ENCODE measurements at regions not wholly inside any gene's neighbourhood (a gene's known extent, or its start where the extent isn't known, plus 50 kb on each side); places are given as distances from the start of the nearest gene placed in this dataset.

- Histone ChIP-seq H4K20me1 (ENCODE audit: low read length) (no peaks in the 10 kb centered on the region), H2AFZ (ENCODE audit: low read length) (no peak overlapping the region), H3K4me2 (ENCODE audit: low read length) (no peak overlapping the region), H3K9me2 (replicated peaks; ENCODE audit: low read length) (no peaks in the 10 kb centered on the region), H3K9ac (ENCODE audit: low read length) (no peak overlapping the region), H3K79me2 (ENCODE audit: low read length) (no peaks in the 10 kb centered on the region), H3F3A (ENCODE audit: low read length, unreplicated experiment) (no peaks in the 10 kb centered on the region), H3K27ac (ENCODE audit: low read length) (no peak overlapping the region), H3K9me3 (ENCODE audit: low read length) (no peaks in the 10 kb centered on the region), H3K36me3 (ENCODE audit: low read depth, low read length) (no peaks in the 10 kb centered on the region), H3K4me1 (ENCODE audit: insufficient read depth, low read length) (no peaks in the 10 kb centered on the region), H3K27me3 (ENCODE audit: low read length) (peaks cover 75% of the 10 kb centered on the region), H3K4me3 (ENCODE audit: low read length) (no peak overlapping the region)
- CTCF ChIA-PET: interaction anchor here (0.6 to 1.6 kb wide), 2 partner anchors 63 to 82 kb away, joined by 4 to 6 read pairs; no protein-coding TSS in a partner anchor
- TF ChIP-seq EZH2 (IDR thresholded peaks at IDR 0.05; ENCODE audit: low read length, unreplicated experiment) (no peak), EZH2phosphoT487 (IDR thresholded peaks at IDR 0.05; ENCODE audit: borderline replicate concordance, low read length) (no peak)
- POLR2A ChIA-PET (ENCODE audit: unreplicated experiment): no interaction called here
- BruUV-seq (replicated peaks): no TSS peak
- intact Hi-C loops (cut with micrococcal nuclease): no loop called here
- ATAC-seq: peak; percentile 42; the same call in 1 of the 2 replicates
- no peak for DNase-seq
These were observed 85.5 kb upstream of the RPL38 start for GRCh38 chr17:74117999-74118421.

GRCh38 chr17:74118504-74118903 lies 85.0 kb upstream of the RPL38 start:
- BruUV-seq (replicated peaks): no TSS peak
- intact Hi-C loops (cut with micrococcal nuclease): no loop called here
- Histone ChIP-seq H3K27ac (ENCODE audit: low read length) (no peak overlapping the region), H3K27me3 (ENCODE audit: low read length) (peaks cover 75% of the 10 kb centered on the region), H3K4me1 (ENCODE audit: insufficient read depth, low read length) (no peaks in the 10 kb centered on the region), H3K9ac (ENCODE audit: low read length) (no peak overlapping the region), H3K36me3 (ENCODE audit: low read depth, low read length) (no peaks in the 10 kb centered on the region), H3K4me2 (ENCODE audit: low read length) (no peak overlapping the region), H3F3A (ENCODE audit: low read length, unreplicated experiment) (no peaks in the 10 kb centered on the region), H3K79me2 (ENCODE audit: low read length) (no peaks in the 10 kb centered on the region), H3K9me2 (replicated peaks; ENCODE audit: low read length) (no peaks in the 10 kb centered on the region), H3K9me3 (ENCODE audit: low read length) (no peaks in the 10 kb centered on the region), H3K4me3 (ENCODE audit: low read length) (no peak overlapping the region), H4K20me1 (ENCODE audit: low read length) (no peaks in the 10 kb centered on the region), H2AFZ (ENCODE audit: low read length) (no peak overlapping the region)
- ChIA-PET CTCF (interaction anchor here (1.6 kb wide), 1 partner anchor 81 kb away, joined by 6 read pairs; no protein-coding TSS in a partner anchor), POLR2A (ENCODE audit: unreplicated experiment) (no interaction called here)
- peak; percentile 43; the same call in 1 of the 2 replicates for ATAC-seq
- no peak for DNase-seq
- TF ChIP-seq EZH2 (IDR thresholded peaks at IDR 0.05; ENCODE audit: low read length, unreplicated experiment): no peak
- no peak for TF ChIP-seq EZH2phosphoT487 (IDR thresholded peaks at IDR 0.05; ENCODE audit: borderline replicate concordance, low read length)
- peak; percentile 34; the same call in 1 of the 2 replicates for TF ChIP-seq CTCF (conservative IDR thresholded peaks at IDR 0.05; ENCODE audit: low read depth, low read length)

- intact Hi-C loops (cut with micrococcal nuclease): no loop called here
These were observed 84.4 kb upstream of the RPL38 start for GRCh38 chr17:74119049-74119580.

More at GRCh38 chr17:74119049-74119580, 84.4 kb upstream of the RPL38 start:
- Histone ChIP-seq H3K4me3 (ENCODE audit: low read length) (no peak overlapping the region), H3K4me2 (ENCODE audit: low read length) (no peak overlapping the region), H3K36me3 (ENCODE audit: low read depth, low read length) (no peaks in the 10 kb centered on the region), H3K27ac (ENCODE audit: low read length) (no peak overlapping the region), H3K4me1 (ENCODE audit: insufficient read depth, low read length) (no peaks in the 10 kb centered on the region), H3K9ac (ENCODE audit: low read length) (no peak overlapping the region), H3K79me2 (ENCODE audit: low read length) (no peaks in the 10 kb centered on the region), H3K9me3 (ENCODE audit: low read length) (no peaks in the 10 kb centered on the region), H3K27me3 (ENCODE audit: low read length) (peaks cover 70% of the 10 kb centered on the region), H2AFZ (ENCODE audit: low read length) (no peak overlapping the region), H3K9me2 (replicated peaks; ENCODE audit: low read length) (no peaks in the 10 kb centered on the region), H3F3A (ENCODE audit: low read length, unreplicated experiment) (no peaks in the 10 kb centered on the region), H4K20me1 (ENCODE audit: low read length) (no peaks in the 10 kb centered on the region)
- no TSS peak for BruUV-seq (replicated peaks)
- DNase-seq (no peak), ATAC-seq (no peak)
- ChIA-PET POLR2A (ENCODE audit: unreplicated experiment) (no interaction called here), CTCF (interaction anchor here (1.6 kb wide), 1 partner anchor 80 kb away, joined by 6 read pairs; no protein-coding TSS in a partner anchor)
- TF ChIP-seq EZH2 (IDR thresholded peaks at IDR 0.05; ENCODE audit: low read length, unreplicated experiment) (no peak), CTCF (conservative IDR thresholded peaks at IDR 0.05; ENCODE audit: low read depth, low read length) (no peak), EZH2phosphoT487 (IDR thresholded peaks at IDR 0.05; ENCODE audit: borderline replicate concordance, low read length) (no peak)

All from PC-3 (cell line).